GM13977 (cell line): ENCODE measurements at regions not wholly inside any gene's neighbourhood (a gene's known extent, or its start where the extent isn't known, plus 50 kb on each side); places are given as distances from the start of the nearest gene placed in this dataset.

Source experiments
- DNase-seq: peaks from one replicate; pipeline ENCODE4 v3.0.0; 2012; ENCODE audit warnings: low spot score
- in situ Hi-C: fragments of 300-500 bp; cut with MboI; formaldehyde crosslinking; loops from one replicate; pipeline ENCODE4 v1.12.0; 2022; ENCODE audit warnings: low sequenced_read_pairs, low pct_unique_long_range_greater_than_20kb, mixed read lengths, inconsistent platforms; ENCODE audit not compliant: unreplicated experiment
- TF ChIP-seq, protein P1 (sequence below): IDR thresholded peaks from 2 replicates; pipeline ENCODE4 v1.5.1; 2012; ENCODE audit warnings: mild to moderate bottlenecking, control low read depth; ENCODE audit not compliant: insufficient read depth; ENCODE audit errors: extremely low read depth, missing control alignments

GRCh38 chrX:69051901-69052300 is 113.4 kb downstream of the PJA1 start:
- TF ChIP-seq, protein P1, sequence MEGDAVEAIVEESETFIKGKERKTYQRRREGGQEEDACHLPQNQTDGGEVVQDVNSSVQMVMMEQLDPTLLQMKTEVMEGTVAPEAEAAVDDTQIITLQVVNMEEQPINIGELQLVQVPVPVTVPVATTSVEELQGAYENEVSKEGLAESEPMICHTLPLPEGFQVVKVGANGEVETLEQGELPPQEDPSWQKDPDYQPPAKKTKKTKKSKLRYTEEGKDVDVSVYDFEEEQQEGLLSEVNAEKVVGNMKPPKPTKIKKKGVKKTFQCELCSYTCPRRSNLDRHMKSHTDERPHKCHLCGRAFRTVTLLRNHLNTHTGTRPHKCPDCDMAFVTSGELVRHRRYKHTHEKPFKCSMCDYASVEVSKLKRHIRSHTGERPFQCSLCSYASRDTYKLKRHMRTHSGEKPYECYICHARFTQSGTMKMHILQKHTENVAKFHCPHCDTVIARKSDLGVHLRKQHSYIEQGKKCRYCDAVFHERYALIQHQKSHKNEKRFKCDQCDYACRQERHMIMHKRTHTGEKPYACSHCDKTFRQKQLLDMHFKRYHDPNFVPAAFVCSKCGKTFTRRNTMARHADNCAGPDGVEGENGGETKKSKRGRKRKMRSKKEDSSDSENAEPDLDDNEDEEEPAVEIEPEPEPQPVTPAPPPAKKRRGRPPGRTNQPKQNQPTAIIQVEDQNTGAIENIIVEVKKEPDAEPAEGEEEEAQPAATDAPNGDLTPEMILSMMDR: no peak
- no peak for DNase-seq
- in situ Hi-C loops: no loop called here

DNA sequence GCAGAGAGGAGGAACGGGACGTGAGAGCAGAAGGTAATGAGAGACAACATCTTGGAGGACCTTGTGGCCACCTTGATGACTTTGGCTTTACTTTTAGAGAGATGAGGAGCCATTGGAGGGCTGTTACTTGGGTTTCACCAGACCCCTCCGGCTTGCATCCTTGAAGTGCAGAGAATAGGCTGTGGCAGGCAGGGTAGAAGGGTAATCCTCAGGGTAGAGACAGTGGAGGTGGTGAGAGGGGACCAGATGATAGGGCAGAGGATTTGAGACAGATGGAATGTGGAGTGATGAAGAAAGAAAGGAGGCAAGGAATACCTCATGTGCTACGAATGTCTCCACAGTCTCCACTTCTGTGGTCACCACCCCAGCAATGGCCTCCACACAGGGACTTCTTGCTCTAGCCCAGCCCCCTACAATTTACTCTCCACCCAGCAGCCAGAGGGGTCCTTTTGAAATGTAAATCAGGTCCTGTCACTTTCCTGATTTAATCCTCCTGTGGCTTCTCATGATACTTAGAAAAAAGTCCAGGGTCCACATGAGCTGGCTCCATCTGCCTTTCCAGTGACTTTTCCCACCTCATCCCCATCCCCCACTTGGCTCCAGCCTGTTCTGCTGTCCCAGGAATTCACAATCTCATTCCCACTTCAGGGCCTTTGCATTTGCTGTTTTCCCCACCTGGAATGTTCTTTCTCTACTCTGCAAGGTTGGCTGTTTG is 115.0 kb downstream of the PJA1 start:
- DNase-seq: no peak
- in situ Hi-C loops: no loop called here
- TF ChIP-seq, protein P1: no peak

GRCh38 chrX:69046996-69047490 is 118.2 kb downstream of the PJA1 start:
- no peak for DNase-seq
- in situ Hi-C loops: no loop called here
- TF ChIP-seq, protein P1: no peak

GRCh38 chrX:69045616-69046345 is 119.5 kb downstream of the PJA1 start:
- TF ChIP-seq, protein P1: no peak
- DNase-seq: no peak
- in situ Hi-C loops: no loop called here

GRCh38 chrX:69038816-69039215 is 126.4 kb downstream of the PJA1 start:
- in situ Hi-C loops: no loop called here

GRCh38 chrX:69038188-69038587 is 127.1 kb downstream of the PJA1 start:
- TF ChIP-seq, protein P1: no peak
- no peak for DNase-seq
- in situ Hi-C loops: no loop called here

More at GRCh38 chrX:69038816-69039215, 126.4 kb downstream of the PJA1 start:
- TF ChIP-seq, protein P1: no peak
- DNase-seq: no peak
